Keratinocyte (primary cell): ENCODE measurements at regions not wholly inside any gene's neighbourhood (a gene's known extent, or its start where the extent isn't known, plus 50 kb on each side); places are given as distances from the start of the nearest gene placed in this dataset.
"Not testable (repeated sequence)": the region's sequence is repeated elsewhere in the genome, so short reads cannot be mapped to it uniquely, and the experiment has no call there.

ENCODE experiments used
- DNase-seq: peaks from one replicate; pipeline ENCODE4 v3.0.0-alpha.2; 2011; ENCODE audit warnings: low read depth, missing footprints, low spot score
- FAIRE-seq: peaks from 2 replicates; lab custom pipeline; 2011; peaks lifted over from hg19 to GRCh38; lab: Jason Lieb, UNC
- H2AFZ ChIP-seq: 2 replicates; pipeline ENCODE4 v1.6.0; 2012; ENCODE audit warnings: low read length, control low read depth, inconsistent platforms; ENCODE audit not compliant: control insufficient read depth
- H3K27ac ChIP-seq: 2 replicates; pipeline ENCODE4 v1.5.1; 2011; ENCODE audit warnings: low read length; ENCODE audit not compliant: control insufficient read depth, insufficient read depth
- H3K27me3 ChIP-seq: 3 replicates; pipeline ENCODE4 v1.6.0; 2011; ENCODE audit warnings: low read length; ENCODE audit not compliant: control insufficient read depth, insufficient read depth; ENCODE audit errors: extremely low read depth
- H3K36me3 ChIP-seq, 2 experiments: 2 replicates in 1 of 2; 3 replicates in 1 of 2; pipeline ENCODE4 v1.5.1; 2011; ENCODE audit warnings: low read length in 2 of 2, mild to moderate bottlenecking in 1 of 2; ENCODE audit not compliant: control insufficient read depth in 2 of 2, insufficient read depth in 2 of 2; ENCODE audit errors: extremely low read depth in 1 of 2
- H3K4me1 ChIP-seq: 3 replicates; pipeline ENCODE4 v1.5.1; 2011; ENCODE audit warnings: low read length; ENCODE audit not compliant: control insufficient read depth, insufficient read depth; ENCODE audit errors: extremely low read depth
- H3K4me2 ChIP-seq: 3 replicates; pipeline ENCODE4 v1.6.0; 2011; ENCODE audit warnings: low read depth, low read length; ENCODE audit not compliant: control insufficient read depth, insufficient read depth; ENCODE audit errors: extremely low read depth
- H3K4me3 ChIP-seq, 3 experiments: fragments of 200-600 bp in 1 of 3; sonication (generic) in 1 of 3; 2 replicates in 2 of 3; 3 replicates in 1 of 3; pipeline ENCODE4 v1.5.1; 2011 to 2016; ENCODE audit warnings: low read length in 3 of 3, mild to moderate bottlenecking in 3 of 3, control low read depth in 2 of 3, inconsistent platforms in 1 of 3, low read depth in 1 of 3, mixed read lengths in 1 of 3, mixed run types in 1 of 3, moderate library complexity in 1 of 3; ENCODE audit not compliant: control insufficient read depth in 2 of 3, insufficient read depth in 2 of 3; ENCODE audit errors: extremely low read depth in 1 of 3
- H3K79me2 ChIP-seq: 2 replicates; pipeline ENCODE4 v1.6.0; 2012; ENCODE audit warnings: low read length; ENCODE audit not compliant: control insufficient read depth, insufficient read depth
- H3K9ac ChIP-seq: 3 replicates; pipeline ENCODE4 v1.6.0; 2011; ENCODE audit warnings: low read length; ENCODE audit not compliant: control insufficient read depth, insufficient read depth; ENCODE audit errors: extremely low read depth
- H3K9me1 ChIP-seq: 3 replicates; pipeline ENCODE4 v1.6.0; 2011; ENCODE audit warnings: low read length; ENCODE audit not compliant: control insufficient read depth, insufficient read depth; ENCODE audit errors: extremely low read depth
- H3K9me3 ChIP-seq: 2 replicates; pipeline ENCODE4 v1.5.1; 2012; ENCODE audit warnings: low read depth, low read length; ENCODE audit not compliant: control insufficient read depth
- H4K20me1 ChIP-seq: 3 replicates; pipeline ENCODE4 v1.6.0; 2011; ENCODE audit warnings: low read length; ENCODE audit not compliant: control insufficient read depth, insufficient read depth; ENCODE audit errors: extremely low read depth
- EZH2 ChIP-seq: IDR thresholded peaks from one replicate; pipeline ENCODE4 v1.6.1; 2012; ENCODE audit warnings: inconsistent platforms, mild to moderate bottlenecking, low read length, moderate library complexity
- dilution Hi-C: fragments of 300-500 bp; cut with MboI; formaldehyde crosslinking; loops from one replicate; pipeline ENCODE4 v1.7.0; 2020; ENCODE audit warnings: low sequenced_read_pairs; ENCODE audit not compliant: extremely low pct_ligation_motif_present
- TF ChIP-seq, protein P1 (sequence below), 3 experiments: IDR thresholded peaks in 1 of 3; conservative IDR thresholded peaks in 1 of 3; optimal IDR thresholded peaks in 1 of 3; 2 replicates in 2 of 3; 3 replicates in 1 of 3; pipeline versions ENCODE3 to v1.5.1; 2011; ENCODE audit warnings: low read length in 3 of 3, mild to moderate bottlenecking in 3 of 3, moderate library complexity in 2 of 3, control low read depth in 1 of 3, inconsistent platforms in 1 of 3; ENCODE audit not compliant: insufficient read depth in 2 of 3; ENCODE audit errors: extremely low read depth in 1 of 3

DNA sequence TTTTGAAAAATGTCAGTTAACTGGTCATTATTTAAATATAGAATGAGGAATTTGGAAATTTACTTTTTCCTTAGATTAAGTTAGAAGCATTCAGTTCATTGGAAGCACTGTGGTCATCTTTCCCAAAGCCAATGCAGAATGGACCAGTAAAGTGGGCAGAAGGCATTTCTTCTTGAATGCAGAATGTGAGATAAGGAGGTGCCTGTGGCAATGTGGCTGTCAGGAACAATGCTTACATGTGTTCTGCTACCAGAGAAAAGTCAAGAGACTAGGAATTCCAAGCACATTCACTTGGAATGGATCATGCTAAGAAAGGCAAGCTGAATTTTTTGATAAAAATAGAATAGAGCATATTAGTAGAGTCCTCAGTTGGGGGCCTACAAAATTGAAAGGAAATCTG is 295.0 kb upstream of the KCNH7 start:
- Histone ChIP-seq H3K4me3 (no peak overlapping the region), H3K27me3 (no peaks in the 10 kb centered on the region), H3K9ac (no peak overlapping the region), H3K4me2 (no peak overlapping the region), H2AFZ (no peak overlapping the region), H3K9me3 (no peaks in the 10 kb centered on the region), H3K4me1 (no peaks in the 10 kb centered on the region), H3K27ac (no peak overlapping the region), H4K20me1 (no peaks in the 10 kb centered on the region), H3K9me1 (no peaks in the 10 kb centered on the region), H3K79me2 (no peaks in the 10 kb centered on the region), H3K36me3 (no peaks in the 10 kb centered on the region)
- no peak for FAIRE-seq
- TF ChIP-seq, protein P1, sequence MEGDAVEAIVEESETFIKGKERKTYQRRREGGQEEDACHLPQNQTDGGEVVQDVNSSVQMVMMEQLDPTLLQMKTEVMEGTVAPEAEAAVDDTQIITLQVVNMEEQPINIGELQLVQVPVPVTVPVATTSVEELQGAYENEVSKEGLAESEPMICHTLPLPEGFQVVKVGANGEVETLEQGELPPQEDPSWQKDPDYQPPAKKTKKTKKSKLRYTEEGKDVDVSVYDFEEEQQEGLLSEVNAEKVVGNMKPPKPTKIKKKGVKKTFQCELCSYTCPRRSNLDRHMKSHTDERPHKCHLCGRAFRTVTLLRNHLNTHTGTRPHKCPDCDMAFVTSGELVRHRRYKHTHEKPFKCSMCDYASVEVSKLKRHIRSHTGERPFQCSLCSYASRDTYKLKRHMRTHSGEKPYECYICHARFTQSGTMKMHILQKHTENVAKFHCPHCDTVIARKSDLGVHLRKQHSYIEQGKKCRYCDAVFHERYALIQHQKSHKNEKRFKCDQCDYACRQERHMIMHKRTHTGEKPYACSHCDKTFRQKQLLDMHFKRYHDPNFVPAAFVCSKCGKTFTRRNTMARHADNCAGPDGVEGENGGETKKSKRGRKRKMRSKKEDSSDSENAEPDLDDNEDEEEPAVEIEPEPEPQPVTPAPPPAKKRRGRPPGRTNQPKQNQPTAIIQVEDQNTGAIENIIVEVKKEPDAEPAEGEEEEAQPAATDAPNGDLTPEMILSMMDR (optimal IDR thresholded peaks at IDR 0.05 in 1 of 3, IDR thresholded peaks at IDR 0.05 in 1 of 3, conservative IDR thresholded peaks at IDR 0.05 in 1 of 3; ENCODE audit: extremely low read depth in 1 of 3, insufficient read depth in 2 of 3, low read length in 3 of 3), result no peak
- no peak for TF ChIP-seq EZH2
- no peak for DNase-seq
- dilution Hi-C loops, result no loop called here

DNA sequence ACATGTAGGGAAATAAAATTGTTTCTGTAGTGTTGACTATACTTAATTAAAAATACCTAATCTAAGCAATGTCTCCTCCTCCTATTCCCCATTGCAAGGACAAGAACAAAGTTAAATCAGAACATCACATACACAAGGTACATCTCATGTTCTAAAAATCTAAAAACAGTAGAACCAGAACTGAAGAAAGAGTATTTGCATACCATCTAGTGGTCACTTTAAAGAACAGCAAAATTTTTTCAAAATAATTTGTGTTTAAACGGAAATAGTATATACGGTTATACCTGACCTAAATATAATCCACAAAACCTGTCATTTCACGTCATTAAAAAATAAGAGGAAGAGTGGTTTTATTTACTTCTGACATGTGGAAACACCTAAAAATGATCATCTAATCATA is 294.3 kb upstream of the KCNH7 start:
- no peak overlapping the region for H3K9ac ChIP-seq
- H3K4me1 ChIP-seq, result no peaks in the 10 kb centered on the region
- no peaks in the 10 kb centered on the region for H3K27me3 ChIP-seq
- no peak overlapping the region for H2AFZ ChIP-seq
- no peak overlapping the region for H3K4me2 ChIP-seq
- H3K79me2 ChIP-seq, result no peaks in the 10 kb centered on the region
- H3K9me3 ChIP-seq, result no peaks in the 10 kb centered on the region
- FAIRE-seq (no peak), DNase-seq (no peak)
- H3K36me3 ChIP-seq, result no peaks in the 10 kb centered on the region
- dilution Hi-C loops, result no loop called here
- H3K9me1 ChIP-seq, result no peaks in the 10 kb centered on the region
- TF ChIP-seq, protein P1 (optimal IDR thresholded peaks at IDR 0.05 in 1 of 3, IDR thresholded peaks at IDR 0.05 in 1 of 3, conservative IDR thresholded peaks at IDR 0.05 in 1 of 3; ENCODE audit: extremely low read depth in 1 of 3, insufficient read depth in 2 of 3, low read length in 3 of 3), result peak in 2 of 3 experiments; percentile 32 to 41
- TF ChIP-seq EZH2, result no peak
- H3K4me3 ChIP-seq, result no peak overlapping the region
- H4K20me1 ChIP-seq, result no peaks in the 10 kb centered on the region
- H3K27ac ChIP-seq, result no peak overlapping the region

DNA sequence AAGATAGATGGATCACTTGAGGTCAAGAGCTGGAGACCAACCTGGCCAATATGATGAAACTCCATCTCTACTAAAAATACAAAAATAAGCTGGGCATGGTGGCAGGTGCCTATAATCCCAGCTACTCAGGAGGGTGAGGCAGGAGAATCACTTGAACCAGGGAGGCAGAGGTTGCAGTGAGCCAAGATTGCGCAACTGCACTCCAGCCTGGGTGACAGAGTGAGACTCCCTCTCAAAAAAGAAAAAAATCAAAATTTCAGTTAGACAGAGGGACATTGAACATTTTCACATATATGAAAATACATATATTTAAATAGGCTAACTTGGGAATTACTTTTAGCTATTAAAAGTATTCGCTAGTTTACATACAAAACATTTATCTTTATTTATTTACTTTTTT is 293.6 kb upstream of the KCNH7 start:
- H2AFZ ChIP-seq, H3K9me3 ChIP-seq, DNase-seq, H3K4me2 ChIP-seq, H3K4me3 ChIP-seq, H3K27ac ChIP-seq, H3K9me1 ChIP-seq, dilution Hi-C loops, H3K4me1 ChIP-seq, H3K27me3 ChIP-seq, FAIRE-seq, H3K79me2 ChIP-seq, H3K9ac ChIP-seq, H4K20me1 ChIP-seq, H3K36me3 ChIP-seq: not testable (repeated sequence)
